ENCODE measurements at regions not wholly inside any gene's neighbourhood (a gene's known extent, or its start where the extent isn't known, plus 50 kb on each side); places are given as distances from the start of the nearest gene placed in this dataset.

GRCh38 chr21:19022978-19023377 is 619.4 kb upstream of the TMPRSS15 start:
- no peak for ATAC-seq

DNA sequence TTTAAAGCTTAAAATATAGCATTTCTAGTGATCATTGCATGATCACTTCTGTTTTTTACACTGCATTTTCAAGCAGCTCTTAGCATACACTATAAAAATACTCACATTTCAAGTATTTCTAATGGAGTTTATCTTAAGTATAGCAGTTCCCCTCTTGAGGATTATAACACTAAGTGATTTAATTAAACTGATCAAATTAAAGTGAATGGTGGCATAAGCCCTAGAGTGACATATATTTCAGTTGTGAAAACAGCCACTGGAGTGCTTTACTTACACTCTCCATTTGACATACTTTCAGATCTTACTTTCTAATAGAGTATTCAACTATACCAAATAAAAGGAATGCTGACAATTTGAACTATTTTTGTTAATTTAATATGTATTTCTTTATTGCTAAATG is 623.3 kb upstream of the TMPRSS15 start:
- ChIA-PET CTCF (no interaction called here), POLR2A (no interaction called here)
- no TSS peak for BruUV-seq (replicated peaks)
- Histone ChIP-seq H3K27me3 (ENCODE audit: control insufficient read depth, insufficient read depth, low read length) (no peaks in the 10 kb centered on the region), H3K27ac (ENCODE audit: low read length) (no peak overlapping the region), H3K36me3 (ENCODE audit: control insufficient read depth, insufficient read depth, low read length) (no peaks in the 10 kb centered on the region), H3K4me3 (ENCODE audit: low read depth in 2 of 2, low read length in 2 of 2) (no peak overlapping the region), H3K9me3 (ENCODE audit: control insufficient read depth, insufficient read depth, low read depth, low read length) (no peaks in the 10 kb centered on the region), H3K4me1 (ENCODE audit: control insufficient read depth, insufficient read depth, low read length) (no peaks in the 10 kb centered on the region)
- in situ Hi-C loops (cut with HindIII; ENCODE audit: low pct_unique_long_range_greater_than_20kb, low sequenced_read_pairs) (no loop called here), intact Hi-C loops (cut with micrococcal nuclease; ENCODE audit: unreplicated experiment) (no loop called here)
- no peak for ATAC-seq
- TF ChIP-seq TCF7L2 (IDR thresholded peaks at IDR 0.05; ENCODE audit: low read depth, low read length): no peak
- TF ChIP-seq, protein P1, sequence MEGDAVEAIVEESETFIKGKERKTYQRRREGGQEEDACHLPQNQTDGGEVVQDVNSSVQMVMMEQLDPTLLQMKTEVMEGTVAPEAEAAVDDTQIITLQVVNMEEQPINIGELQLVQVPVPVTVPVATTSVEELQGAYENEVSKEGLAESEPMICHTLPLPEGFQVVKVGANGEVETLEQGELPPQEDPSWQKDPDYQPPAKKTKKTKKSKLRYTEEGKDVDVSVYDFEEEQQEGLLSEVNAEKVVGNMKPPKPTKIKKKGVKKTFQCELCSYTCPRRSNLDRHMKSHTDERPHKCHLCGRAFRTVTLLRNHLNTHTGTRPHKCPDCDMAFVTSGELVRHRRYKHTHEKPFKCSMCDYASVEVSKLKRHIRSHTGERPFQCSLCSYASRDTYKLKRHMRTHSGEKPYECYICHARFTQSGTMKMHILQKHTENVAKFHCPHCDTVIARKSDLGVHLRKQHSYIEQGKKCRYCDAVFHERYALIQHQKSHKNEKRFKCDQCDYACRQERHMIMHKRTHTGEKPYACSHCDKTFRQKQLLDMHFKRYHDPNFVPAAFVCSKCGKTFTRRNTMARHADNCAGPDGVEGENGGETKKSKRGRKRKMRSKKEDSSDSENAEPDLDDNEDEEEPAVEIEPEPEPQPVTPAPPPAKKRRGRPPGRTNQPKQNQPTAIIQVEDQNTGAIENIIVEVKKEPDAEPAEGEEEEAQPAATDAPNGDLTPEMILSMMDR (IDR thresholded peaks at IDR 0.05): no peak
- TF ChIP-seq POLR2AphosphoS5 (IDR thresholded peaks at IDR 0.05; ENCODE audit: low read depth, low read length): no peak
- TF ChIP-seq SIN3A (IDR thresholded peaks at IDR 0.05; ENCODE audit: borderline replicate concordance, insufficient read depth, low read depth, low read length): no peak
- DNase-seq (ENCODE audit: low read depth, low spot score): no peak

More at GRCh38 chr21:19022978-19023377, 619.4 kb upstream of the TMPRSS15 start:
- H3K4me3 ChIP-seq (ENCODE audit: low read depth in 2 of 2, low read length in 2 of 2): no peak overlapping the region
- no peak for DNase-seq (ENCODE audit: low read depth, low spot score)
- H3K4me1 ChIP-seq (ENCODE audit: control insufficient read depth, insufficient read depth, low read length): no peaks in the 10 kb centered on the region
- TF ChIP-seq, protein P1 (IDR thresholded peaks at IDR 0.05): no peak
- no peak for TF ChIP-seq SIN3A (IDR thresholded peaks at IDR 0.05; ENCODE audit: borderline replicate concordance, insufficient read depth, low read depth, low read length)
- TF ChIP-seq, protein P2, sequence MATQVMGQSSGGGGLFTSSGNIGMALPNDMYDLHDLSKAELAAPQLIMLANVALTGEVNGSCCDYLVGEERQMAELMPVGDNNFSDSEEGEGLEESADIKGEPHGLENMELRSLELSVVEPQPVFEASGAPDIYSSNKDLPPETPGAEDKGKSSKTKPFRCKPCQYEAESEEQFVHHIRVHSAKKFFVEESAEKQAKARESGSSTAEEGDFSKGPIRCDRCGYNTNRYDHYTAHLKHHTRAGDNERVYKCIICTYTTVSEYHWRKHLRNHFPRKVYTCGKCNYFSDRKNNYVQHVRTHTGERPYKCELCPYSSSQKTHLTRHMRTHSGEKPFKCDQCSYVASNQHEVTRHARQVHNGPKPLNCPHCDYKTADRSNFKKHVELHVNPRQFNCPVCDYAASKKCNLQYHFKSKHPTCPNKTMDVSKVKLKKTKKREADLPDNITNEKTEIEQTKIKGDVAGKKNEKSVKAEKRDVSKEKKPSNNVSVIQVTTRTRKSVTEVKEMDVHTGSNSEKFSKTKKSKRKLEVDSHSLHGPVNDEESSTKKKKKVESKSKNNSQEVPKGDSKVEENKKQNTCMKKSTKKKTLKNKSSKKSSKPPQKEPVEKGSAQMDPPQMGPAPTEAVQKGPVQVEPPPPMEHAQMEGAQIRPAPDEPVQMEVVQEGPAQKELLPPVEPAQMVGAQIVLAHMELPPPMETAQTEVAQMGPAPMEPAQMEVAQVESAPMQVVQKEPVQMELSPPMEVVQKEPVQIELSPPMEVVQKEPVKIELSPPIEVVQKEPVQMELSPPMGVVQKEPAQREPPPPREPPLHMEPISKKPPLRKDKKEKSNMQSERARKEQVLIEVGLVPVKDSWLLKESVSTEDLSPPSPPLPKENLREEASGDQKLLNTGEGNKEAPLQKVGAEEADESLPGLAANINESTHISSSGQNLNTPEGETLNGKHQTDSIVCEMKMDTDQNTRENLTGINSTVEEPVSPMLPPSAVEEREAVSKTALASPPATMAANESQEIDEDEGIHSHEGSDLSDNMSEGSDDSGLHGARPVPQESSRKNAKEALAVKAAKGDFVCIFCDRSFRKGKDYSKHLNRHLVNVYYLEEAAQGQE (IDR thresholded peaks at IDR 0.05; ENCODE audit: insufficient read depth in 1 of 2, low read depth in 2 of 2, low read length in 1 of 2): no peak
- intact Hi-C loops (cut with micrococcal nuclease; ENCODE audit: unreplicated experiment) (no loop called here), in situ Hi-C loops (cut with HindIII; ENCODE audit: low pct_unique_long_range_greater_than_20kb, low sequenced_read_pairs) (no loop called here)
- H3K27me3 ChIP-seq (ENCODE audit: control insufficient read depth, insufficient read depth, low read length): no peaks in the 10 kb centered on the region
- H3K27ac ChIP-seq (ENCODE audit: low read length): no peak overlapping the region
- BruUV-seq (replicated peaks): no TSS peak
- ChIA-PET POLR2A (no interaction called here), CTCF (no interaction called here)
- no peaks in the 10 kb centered on the region for H3K9me3 ChIP-seq (ENCODE audit: control insufficient read depth, insufficient read depth, low read depth, low read length)
- H3K36me3 ChIP-seq (ENCODE audit: control insufficient read depth, insufficient read depth, low read length): no peaks in the 10 kb centered on the region

DNA sequence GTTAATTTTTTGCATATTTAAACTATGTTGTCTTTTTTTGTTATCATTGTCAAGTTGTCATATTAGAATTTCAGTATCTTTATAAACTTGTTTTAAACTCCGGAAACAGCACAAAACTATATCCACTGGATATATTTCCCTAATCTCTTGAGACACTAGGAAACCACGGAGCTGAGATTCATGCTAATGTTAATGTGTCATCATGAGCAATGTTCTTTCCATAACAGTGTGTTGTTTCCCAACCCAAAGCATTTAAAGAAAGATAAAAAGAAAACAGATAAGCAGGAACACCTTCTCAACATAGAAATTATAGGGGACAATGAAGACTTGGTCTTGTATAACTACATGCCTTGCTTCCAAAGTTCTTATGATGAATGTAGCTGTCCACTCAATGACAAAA is 626.2 kb upstream of the TMPRSS15 start:
- no peak overlapping the region for H3K4me3 ChIP-seq (ENCODE audit: low read depth in 2 of 2, low read length in 2 of 2)
- no peaks in the 10 kb centered on the region for H3K27me3 ChIP-seq (ENCODE audit: control insufficient read depth, insufficient read depth, low read length)
- ChIA-PET CTCF (no interaction called here), POLR2A (no interaction called here)
- H3K27ac ChIP-seq (ENCODE audit: low read length): no peak overlapping the region
- ATAC-seq (no peak), DNase-seq (ENCODE audit: low read depth, low spot score) (no peak)
- H3K4me1 ChIP-seq (ENCODE audit: control insufficient read depth, insufficient read depth, low read length): no peaks in the 10 kb centered on the region
- H3K9me3 ChIP-seq (ENCODE audit: control insufficient read depth, insufficient read depth, low read depth, low read length): no peaks in the 10 kb centered on the region
- in situ Hi-C loops (cut with HindIII; ENCODE audit: low pct_unique_long_range_greater_than_20kb, low sequenced_read_pairs): no loop called here
- H3K36me3 ChIP-seq (ENCODE audit: control insufficient read depth, insufficient read depth, low read length): no peaks in the 10 kb centered on the region
- TF ChIP-seq, protein P1 (IDR thresholded peaks at IDR 0.05): no peak
- BruUV-seq (replicated peaks): no TSS peak
- intact Hi-C loops (cut with micrococcal nuclease; ENCODE audit: unreplicated experiment): no loop called here
